ENCODE measurements at regions not wholly inside any gene's neighbourhood (a gene's known extent, or its start where the extent isn't known, plus 50 kb on each side); places are given as distances from the start of the nearest gene placed in this dataset.

- DNase-seq (no peak), ATAC-seq (ENCODE audit: low read depth) (no peak)
- Histone ChIP-seq H2BK15ac (ENCODE audit: low read depth, low read length) (no peak overlapping the region), H2BK20ac (ENCODE audit: low read depth, low read length) (no peak overlapping the region), H3K9me3 (ENCODE audit: control insufficient read depth, insufficient read depth, low read length) (no peaks in the 10 kb centered on the region), H2AFZ (replicated peaks; ENCODE audit: low read length, poor library complexity) (no peak overlapping the region), H3K4me3 (ENCODE audit: insufficient read depth, low read depth, low read length) (no peak overlapping the region), H2AK5ac (ENCODE audit: low read depth, low read length) (no peak overlapping the region), H3K4me2 (ENCODE audit: low read depth, low read length) (no peak overlapping the region), H3K79me1 (ENCODE audit: low read depth in 1 of 2, low read length in 2 of 2) (no peaks in the 10 kb centered on the region), H3K27ac (ENCODE audit: insufficient read depth, low read length) (no peak overlapping the region), H3K18ac (ENCODE audit: low read depth, low read length) (no peak overlapping the region), H3K9me1 (ENCODE audit: insufficient read depth, low read length) (no peaks in the 10 kb centered on the region), H3K27me3 (ENCODE audit: control insufficient read depth, insufficient read depth, low read length) (no peaks in the 10 kb centered on the region), H2AK9ac (replicated peaks; ENCODE audit: low read depth, low read length, poor library complexity) (no peak overlapping the region), H3K4me1 (ENCODE audit: control insufficient read depth, insufficient read depth, low read length) (no peaks in the 10 kb centered on the region), H2BK5ac (ENCODE audit: low read depth, low read length, poor library complexity, severe bottlenecking) (no peak overlapping the region), H4K5ac (ENCODE audit: low read depth, low read length) (no peak overlapping the region), H4K8ac (ENCODE audit: low read depth in 2 of 2, low read length in 2 of 2) (no peak overlapping the region), H3K36me3 (ENCODE audit: control insufficient read depth, insufficient read depth, low read length) (no peaks in the 10 kb centered on the region), H3K9ac (ENCODE audit: low read depth, low read length) (no peak overlapping the region), H3K23ac (ENCODE audit: low read depth, low read length) (no peak overlapping the region), H4K20me1 (ENCODE audit: insufficient read depth, low read length) (no peaks in the 10 kb centered on the region), H3K4ac (ENCODE audit: low read depth, low read length) (no peak overlapping the region), H4K91ac (ENCODE audit: insufficient read depth, low read depth, low read length) (no peak overlapping the region), H3K14ac (replicated peaks; ENCODE audit: low read depth, low read length) (no peak overlapping the region), H3K56ac (ENCODE audit: extremely low read depth, insufficient read depth, low read length) (no peak overlapping the region), H2BK120ac (ENCODE audit: low read depth, low read length) (no peak overlapping the region)
- in situ Hi-C loops (cut with MboI; ENCODE audit: low sequenced_read_pairs) (no loop called here), intact Hi-C loops (cut with micrococcal nuclease) (no loop called here), dilution Hi-C loops (cut with HindIII; ENCODE audit: low sequenced_read_pairs, unreplicated experiment) (no loop called here)
- TF ChIP-seq USF2 (IDR thresholded peaks at IDR 0.05; ENCODE audit: low read depth, low read length), result no peak
- TF ChIP-seq CEBPB (IDR thresholded peaks at IDR 0.05; ENCODE audit: low read depth, low read length), result no peak
- no peak for TF ChIP-seq NFE2L2 (IDR thresholded peaks at IDR 0.05; ENCODE audit: low read depth, low read length)
- no peak for TF ChIP-seq FOS (IDR thresholded peaks at IDR 0.05; ENCODE audit: low read depth, low read length)
- TF ChIP-seq MAZ (IDR thresholded peaks at IDR 0.05; ENCODE audit: borderline replicate concordance, low read depth, low read length), result no peak
- no peak for TF ChIP-seq SMC3 (IDR thresholded peaks at IDR 0.05; ENCODE audit: low read depth, low read length)
- no peak for TF ChIP-seq POLR2A (IDR thresholded peaks at IDR 0.05; ENCODE audit: low read depth, low read length)
- no peak for TF ChIP-seq CHD1 (IDR thresholded peaks at IDR 0.05; ENCODE audit: low read depth, low read length)
- TF ChIP-seq CTCF (conservative IDR thresholded peaks at IDR 0.05; ENCODE audit: low read depth, low read length), result no peak
- no peak for TF ChIP-seq MXI1 (IDR thresholded peaks at IDR 0.05; ENCODE audit: borderline replicate concordance, low read depth, low read length)
- TF ChIP-seq BHLHE40 (IDR thresholded peaks at IDR 0.05; ENCODE audit: low read depth, low read length), result no peak
- TF ChIP-seq RAD21 (IDR thresholded peaks at IDR 0.05; ENCODE audit: low read length), result no peak
- no peak for TF ChIP-seq RCOR1 (IDR thresholded peaks at IDR 0.05; ENCODE audit: insufficient replicate concordance, low read length)
- TF ChIP-seq ELK1 (IDR thresholded peaks at IDR 0.05; ENCODE audit: borderline replicate concordance, low read depth, low read length), result no peak
- TF ChIP-seq MAFK (IDR thresholded peaks at IDR 0.05; ENCODE audit: low read depth, low read length), result no peak
- ChIA-PET CTCF (no interaction called here), POLR2A (ENCODE audit: unreplicated experiment) (no interaction called here)
- BruUV-seq (replicated peaks), result no TSS peak
- WGBS, 2 experiments (ENCODE audit: extremely low coverage in 2 of 2, insufficient read length in 1 of 2), result no CpG with 5 or more reads among the region's 2 CpGs
Measured at GRCh38 chr18:60508108-60508507, 135.5 kb upstream of the MC4R start.

Data from IMR-90 (cell line).